Upper lobe of right lung (tissue), 1 donor: ENCODE measurements at regions not wholly inside any gene's neighbourhood (a gene's known extent, or its start where the extent isn't known, plus 50 kb on each side); places are given as distances from the start of the nearest gene placed in this dataset.

Experiments used
- ATAC-seq: fragments of 200-7000 bp; cut with Tn5 transposase; one replicate; pipeline ENCODE4 v1.9.1; 2020; ENCODE audit warnings: mild to moderate bottlenecking, moderate library complexity
- DNase-seq: peaks from one replicate; pipeline ENCODE4 v3.0.0-alpha.2; 2020
- H3K27ac ChIP-seq: fragments of 200-600 bp; one replicate; pipeline ENCODE4 v1.8.0; 2022
- H3K27me3 ChIP-seq: fragments of 200-600 bp; one replicate; pipeline ENCODE4 v1.8.0; 2022; ENCODE audit warnings: mild to moderate bottlenecking
- H3K36me3 ChIP-seq: fragments of 200-600 bp; one replicate; pipeline ENCODE4 v1.8.0; 2022
- H3K4me1 ChIP-seq: fragments of 200-600 bp; one replicate; pipeline ENCODE4 v1.8.0; 2022
- H3K4me3 ChIP-seq: fragments of 200-600 bp; one replicate; pipeline ENCODE4 v1.8.0; 2022; ENCODE audit warnings: mild to moderate bottlenecking
- H3K9me3 ChIP-seq: fragments of 200-600 bp; one replicate; pipeline ENCODE4 v1.8.0; 2022
- intact Hi-C: fragments of 100-400 bp; cut with DNase I; formaldehyde crosslinking; loops from one replicate; pipeline ENCODE4 v1.11.0; 2022
- TF ChIP-seq, protein P1 (sequence below): fragments of 200-600 bp; IDR thresholded peaks from one replicate; pipeline ENCODE4 v1.8.0; 2022; ENCODE audit warnings: antibody characterized with exemption
- donor health status: DM: no; HTN: yes; CAD: no; lungs with severe emphysema.

DNA sequence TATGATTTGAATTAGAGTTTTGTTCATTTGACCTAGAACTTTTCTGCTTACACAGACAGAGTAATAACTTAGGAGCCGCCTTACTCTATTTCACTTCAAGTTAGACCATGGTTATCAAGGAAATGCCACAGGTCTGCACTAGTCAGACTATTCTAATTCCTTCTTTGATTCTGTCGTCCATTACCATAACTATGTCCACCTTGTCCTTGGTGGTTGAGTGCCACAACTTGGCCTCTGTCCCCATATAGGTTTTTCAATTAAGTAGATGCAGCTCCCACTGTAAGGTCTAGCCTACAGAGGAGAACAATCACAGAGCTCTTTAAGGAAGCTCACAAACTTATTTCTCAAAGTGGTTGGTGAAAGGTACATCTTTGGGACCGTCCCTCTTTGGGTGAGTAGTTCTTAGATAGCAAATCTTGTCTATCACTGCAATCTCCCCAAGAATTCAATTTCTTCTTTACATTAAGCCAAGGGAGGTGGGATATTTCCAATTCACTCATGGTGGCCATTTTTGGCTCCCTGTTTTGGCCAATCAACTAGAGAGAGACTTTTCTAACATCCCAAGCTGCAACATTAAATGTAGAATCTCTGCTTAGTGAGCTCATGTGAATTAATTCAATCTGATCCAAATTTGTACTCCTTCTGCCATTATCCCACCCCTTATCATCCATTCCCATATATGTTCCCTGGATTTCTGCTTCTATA, 434.6 kb downstream of the ADAMTS20 start:
- Histone ChIP-seq H3K4me1 (no peaks in the 10 kb centered on the region), H3K4me3 (no peak overlapping the region), H3K27me3 (no peaks in the 10 kb centered on the region), H3K27ac (no peak overlapping the region), H3K9me3 (no peaks in the 10 kb centered on the region), H3K36me3 (no peaks in the 10 kb centered on the region)
- DNase-seq (no peak), ATAC-seq (no peak)
- TF ChIP-seq, protein P1, sequence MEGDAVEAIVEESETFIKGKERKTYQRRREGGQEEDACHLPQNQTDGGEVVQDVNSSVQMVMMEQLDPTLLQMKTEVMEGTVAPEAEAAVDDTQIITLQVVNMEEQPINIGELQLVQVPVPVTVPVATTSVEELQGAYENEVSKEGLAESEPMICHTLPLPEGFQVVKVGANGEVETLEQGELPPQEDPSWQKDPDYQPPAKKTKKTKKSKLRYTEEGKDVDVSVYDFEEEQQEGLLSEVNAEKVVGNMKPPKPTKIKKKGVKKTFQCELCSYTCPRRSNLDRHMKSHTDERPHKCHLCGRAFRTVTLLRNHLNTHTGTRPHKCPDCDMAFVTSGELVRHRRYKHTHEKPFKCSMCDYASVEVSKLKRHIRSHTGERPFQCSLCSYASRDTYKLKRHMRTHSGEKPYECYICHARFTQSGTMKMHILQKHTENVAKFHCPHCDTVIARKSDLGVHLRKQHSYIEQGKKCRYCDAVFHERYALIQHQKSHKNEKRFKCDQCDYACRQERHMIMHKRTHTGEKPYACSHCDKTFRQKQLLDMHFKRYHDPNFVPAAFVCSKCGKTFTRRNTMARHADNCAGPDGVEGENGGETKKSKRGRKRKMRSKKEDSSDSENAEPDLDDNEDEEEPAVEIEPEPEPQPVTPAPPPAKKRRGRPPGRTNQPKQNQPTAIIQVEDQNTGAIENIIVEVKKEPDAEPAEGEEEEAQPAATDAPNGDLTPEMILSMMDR = no peak
- intact Hi-C loops = no loop called here

DNA sequence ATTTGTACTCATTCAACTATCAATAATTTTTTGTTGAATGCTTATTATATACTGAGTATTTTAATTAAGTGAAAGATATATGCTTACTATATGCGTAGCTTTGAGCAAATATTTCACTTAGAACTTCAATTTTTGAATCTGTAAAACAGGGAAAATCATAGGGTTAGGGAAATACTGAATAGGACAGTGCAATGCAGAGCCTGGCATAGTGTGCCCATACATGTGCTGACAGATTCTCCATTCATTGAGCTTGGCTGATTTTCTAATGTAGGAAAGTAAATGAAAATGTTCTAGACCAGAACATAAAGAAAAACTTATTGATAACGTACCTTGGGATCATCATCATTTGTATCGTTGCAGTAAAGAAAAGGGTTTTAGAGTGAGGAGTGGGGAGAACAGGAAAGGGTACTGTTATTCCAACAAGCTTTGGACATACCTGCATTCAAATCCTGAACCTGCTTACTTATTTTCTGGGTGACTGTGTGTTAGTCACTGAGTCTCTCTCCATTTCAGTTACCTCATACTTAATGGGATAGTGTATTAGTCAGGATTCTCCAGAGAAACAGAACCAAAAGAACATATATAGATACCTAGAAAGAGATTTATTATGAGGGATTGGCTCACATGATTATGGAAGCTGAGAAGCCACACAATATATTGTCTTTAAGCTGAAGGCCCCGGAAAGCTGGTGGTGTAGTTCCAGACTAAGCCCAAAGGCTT, 436.4 kb downstream of the ADAMTS20 start:
- ATAC-seq (no peak), DNase-seq (no peak)
- intact Hi-C loops = no loop called here
- Histone ChIP-seq H3K27me3 (no peaks in the 10 kb centered on the region), H3K36me3 (no peaks in the 10 kb centered on the region), H3K27ac (no peak overlapping the region), H3K9me3 (no peaks in the 10 kb centered on the region), H3K4me1 (no peaks in the 10 kb centered on the region), H3K4me3 (no peak overlapping the region)
- TF ChIP-seq, protein P1 = no peak

DNA sequence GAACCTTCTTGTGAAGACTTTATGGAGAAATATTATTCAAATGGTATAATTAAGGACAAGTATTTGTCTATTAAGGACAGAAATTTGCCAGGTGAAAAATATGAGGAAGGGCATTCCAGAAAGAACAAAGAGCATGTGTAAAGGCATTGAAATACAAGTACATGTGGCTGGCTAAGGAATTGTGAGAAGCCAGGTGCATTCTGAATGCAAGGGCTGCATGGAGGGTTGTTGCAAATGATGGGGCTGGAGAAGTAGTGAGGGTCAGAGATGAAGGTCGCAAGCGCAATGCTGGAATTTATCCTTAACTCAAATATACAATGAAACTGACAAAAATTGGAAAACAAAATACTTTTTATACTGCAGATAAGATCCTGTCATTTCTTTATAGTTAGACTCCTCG, 437.7 kb downstream of the ADAMTS20 start:
- no peaks in the 10 kb centered on the region for H3K4me1 ChIP-seq
- TF ChIP-seq, protein P1 = no peak
- ATAC-seq (no peak), DNase-seq (no peak)
- no peaks in the 10 kb centered on the region for H3K9me3 ChIP-seq
- no peak overlapping the region for H3K4me3 ChIP-seq
- H3K27me3 ChIP-seq = no peaks in the 10 kb centered on the region
- no peaks in the 10 kb centered on the region for H3K36me3 ChIP-seq
- intact Hi-C loops = no loop called here
- H3K27ac ChIP-seq = no peak overlapping the region

DNA sequence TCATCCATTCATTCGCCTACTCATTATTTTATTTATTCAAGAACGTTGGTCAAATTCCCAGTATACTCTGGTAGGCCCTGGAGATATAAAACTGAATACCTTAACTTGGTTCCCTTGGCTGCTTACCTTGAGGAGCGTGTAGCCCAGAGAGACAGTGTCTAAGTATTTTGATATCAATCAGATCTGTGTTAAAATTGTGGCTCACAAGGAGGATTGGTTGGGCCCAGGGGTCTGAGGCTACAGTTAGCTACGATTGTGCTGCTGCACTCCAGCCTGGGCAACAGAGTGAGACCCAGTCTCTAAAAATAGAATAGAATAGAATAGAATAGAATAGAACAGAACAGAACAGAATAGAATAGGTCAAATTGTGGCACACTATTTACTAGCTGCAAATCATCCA, 438.4 kb downstream of the ADAMTS20 start:
- Histone ChIP-seq H3K4me3 (no peak overlapping the region), H3K27me3 (no peaks in the 10 kb centered on the region), H3K27ac (no peak overlapping the region), H3K9me3 (no peaks in the 10 kb centered on the region), H3K36me3 (no peaks in the 10 kb centered on the region), H3K4me1 (no peaks in the 10 kb centered on the region)
- intact Hi-C loops = no loop called here
- ATAC-seq (no peak), DNase-seq (no peak)
- TF ChIP-seq, protein P1 = no peak

DNA sequence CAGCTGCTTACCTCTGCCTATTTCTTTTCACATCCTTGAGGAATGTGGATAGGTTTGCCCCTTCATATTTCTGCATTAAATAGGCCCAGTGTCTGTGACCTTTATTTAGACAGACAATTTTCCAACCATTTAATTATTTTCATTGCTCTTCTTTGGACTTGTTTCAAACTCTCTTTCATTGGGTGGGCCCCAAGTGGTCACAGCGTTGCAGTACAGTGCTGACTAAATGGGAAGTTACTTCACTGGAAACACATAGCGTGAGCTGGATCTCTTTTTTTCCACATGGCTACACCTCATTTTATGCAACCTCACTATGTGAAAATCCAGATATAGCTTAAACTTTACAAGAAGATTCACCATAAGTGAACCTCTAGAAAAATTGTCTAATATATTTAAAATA, 438.9 kb downstream of the ADAMTS20 start:
- no peak overlapping the region for H3K4me3 ChIP-seq
- TF ChIP-seq, protein P1 = no peak
- DNase-seq = no peak
- intact Hi-C loops = no loop called here
- no peak for ATAC-seq
- no peaks in the 10 kb centered on the region for H3K27me3 ChIP-seq
- H3K27ac ChIP-seq = no peak overlapping the region
- H3K4me1 ChIP-seq = no peaks in the 10 kb centered on the region
- H3K36me3 ChIP-seq = no peaks in the 10 kb centered on the region
- no peaks in the 10 kb centered on the region for H3K9me3 ChIP-seq
